Prostate gland (tissue), 2 donors: ENCODE measurements at regions not wholly inside any gene's neighbourhood (a gene's known extent, or its start where the extent isn't known, plus 50 kb on each side); places are given as distances from the start of the nearest gene placed in this dataset.

Experiments used
- DNase-seq: peaks from one replicate; pipeline ENCODE4 v3.0.0-alpha.2; 2019; ENCODE audit warnings: low spot score
- H3K27ac ChIP-seq, 2 donors: fragments of 200-600 bp; sonication (generic); 2 replicates each; pipeline ENCODE4 v1.5.1; 2017 to 2019
- H3K27me3 ChIP-seq: fragments of 200-600 bp; sonication (generic); replicated peaks from 2 replicates; pipeline ENCODE4 v1.5.1; 2019; ENCODE audit not compliant: insufficient read depth
- H3K36me3 ChIP-seq, 2 donors: fragments of 200-600 bp; sonication (generic); 1 replicate in 1 of 2; 2 replicates in 1 of 2; pipeline versions ENCODE4 v1.5.1 to v1.8.1; 2017 to 2019
- H3K4me1 ChIP-seq: fragments of 200-600 bp; sonication (generic); replicated peaks from 2 replicates; pipeline ENCODE4 v1.5.1; 2019
- H3K4me3 ChIP-seq, 2 donors: fragments of 200-600 bp; sonication (generic); 2 replicates each; pipeline ENCODE4 v1.5.1; 2017 to 2019
- H3K9me3 ChIP-seq: fragments of 200-600 bp; sonication (generic); 2 replicates; pipeline ENCODE4 v1.5.1; 2017
- POLR2A ChIP-seq: fragments of 450-650 bp; IDR thresholded peaks from one replicate; pipeline ENCODE4 v1.6.1; 2016; ENCODE audit warnings: antibody characterized with exemption, mild to moderate bottlenecking
- POLR2AphosphoS5 ChIP-seq: sonication (generic); formaldehyde crosslinking; IDR thresholded peaks from one replicate; pipeline ENCODE4 v1.6.1; 2017; ENCODE audit warnings: antibody characterized with exemption
- WGBS: methylation state at CpG from one replicate; pipeline ENCODE4 v1.1.5; 2018; 5-methylcytosine and 5-hydroxymethylcytosine counted together
- intact Hi-C: fragments of 100-400 bp; cut with DNase I; formaldehyde crosslinking; loops from one replicate; pipeline ENCODE4 v1.14.2; 2022
- TF ChIP-seq, protein P1 (sequence below), 4 experiments: fragments of 200-600 bp in 2 of 4; fragments of 450-650 bp in 2 of 4; sonication (generic) in 2 of 4; IDR thresholded peaks; 1 replicate in 3 of 4; 2 replicates in 1 of 4; pipeline ENCODE4 v1.5.1; 2016 to 2019; ENCODE audit warnings: antibody characterized with exemption in 4 of 4, mild to moderate bottlenecking in 2 of 4, moderate library complexity in 2 of 4

DNA sequence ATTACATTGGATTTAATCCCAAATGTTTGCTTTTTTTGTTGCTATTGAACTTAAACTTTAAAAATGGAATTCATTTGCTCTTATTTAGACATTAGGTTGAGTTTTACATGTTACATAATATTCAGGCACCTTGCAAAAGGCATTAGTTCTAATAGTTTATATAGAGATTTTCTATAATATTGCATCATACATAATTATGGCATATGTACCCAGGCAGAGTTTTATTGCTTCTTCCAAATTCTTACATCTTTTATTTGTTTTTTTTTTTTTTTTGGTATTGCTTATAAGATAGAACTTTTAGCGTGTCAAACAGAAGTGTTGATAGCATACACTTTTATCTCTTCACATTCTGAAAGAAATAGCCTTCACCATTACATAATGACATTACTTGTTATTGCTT is 487.7 kb downstream of the GABRG1 start:
- Histone ChIP-seq H3K27me3 (no peaks in the 10 kb centered on the region), H3K4me1 (no peaks in the 10 kb centered on the region), H3K27ac (no peak overlapping the region), H3K36me3 (no peaks in the 10 kb centered on the region), H3K9me3 (no peaks in the 10 kb centered on the region), H3K4me3 (no peak overlapping the region)
- TF ChIP-seq POLR2A (no peak), POLR2AphosphoS5 (no peak)
- TF ChIP-seq, protein P1, sequence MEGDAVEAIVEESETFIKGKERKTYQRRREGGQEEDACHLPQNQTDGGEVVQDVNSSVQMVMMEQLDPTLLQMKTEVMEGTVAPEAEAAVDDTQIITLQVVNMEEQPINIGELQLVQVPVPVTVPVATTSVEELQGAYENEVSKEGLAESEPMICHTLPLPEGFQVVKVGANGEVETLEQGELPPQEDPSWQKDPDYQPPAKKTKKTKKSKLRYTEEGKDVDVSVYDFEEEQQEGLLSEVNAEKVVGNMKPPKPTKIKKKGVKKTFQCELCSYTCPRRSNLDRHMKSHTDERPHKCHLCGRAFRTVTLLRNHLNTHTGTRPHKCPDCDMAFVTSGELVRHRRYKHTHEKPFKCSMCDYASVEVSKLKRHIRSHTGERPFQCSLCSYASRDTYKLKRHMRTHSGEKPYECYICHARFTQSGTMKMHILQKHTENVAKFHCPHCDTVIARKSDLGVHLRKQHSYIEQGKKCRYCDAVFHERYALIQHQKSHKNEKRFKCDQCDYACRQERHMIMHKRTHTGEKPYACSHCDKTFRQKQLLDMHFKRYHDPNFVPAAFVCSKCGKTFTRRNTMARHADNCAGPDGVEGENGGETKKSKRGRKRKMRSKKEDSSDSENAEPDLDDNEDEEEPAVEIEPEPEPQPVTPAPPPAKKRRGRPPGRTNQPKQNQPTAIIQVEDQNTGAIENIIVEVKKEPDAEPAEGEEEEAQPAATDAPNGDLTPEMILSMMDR (IDR thresholded peaks at IDR 0.05), result no peak
- 83% methylated on average over 1 of the region's 1 CpG for WGBS
- intact Hi-C loops, result no loop called here
- no peak for DNase-seq

DNA sequence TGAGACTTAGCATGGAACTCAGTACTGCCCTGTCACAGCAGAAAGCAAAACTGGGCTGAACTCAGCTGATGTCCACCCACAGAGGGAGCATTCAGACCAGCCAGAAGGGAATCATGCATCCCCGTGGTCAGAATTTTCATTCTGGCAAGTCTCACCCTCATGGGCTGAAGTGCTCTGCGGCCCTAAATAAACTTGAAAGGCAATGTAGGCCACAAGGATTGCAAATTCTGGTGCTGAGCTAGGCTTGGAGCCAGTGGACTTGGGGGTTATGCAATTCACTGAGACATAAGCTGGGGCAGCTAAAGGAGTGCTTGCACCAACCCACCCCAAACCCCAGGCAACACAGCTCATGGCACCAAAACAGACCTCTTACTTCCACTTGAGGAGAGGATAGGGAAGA is 494.1 kb downstream of the GABRG1 start:
- intact Hi-C loops, result no loop called here
- DNase-seq, result no peak
- Histone ChIP-seq H3K27me3 (no peaks in the 10 kb centered on the region), H3K36me3 (no peaks in the 10 kb centered on the region), H3K4me1 (no peaks in the 10 kb centered on the region), H3K4me3 (no peak overlapping the region), H3K9me3 (no peaks in the 10 kb centered on the region), H3K27ac (no peak overlapping the region)
- 85% methylated on average over 2 of the region's 2 CpGs for WGBS
- TF ChIP-seq POLR2A (no peak), POLR2AphosphoS5 (no peak)
- TF ChIP-seq, protein P1 (IDR thresholded peaks at IDR 0.05), result no peak

DNA sequence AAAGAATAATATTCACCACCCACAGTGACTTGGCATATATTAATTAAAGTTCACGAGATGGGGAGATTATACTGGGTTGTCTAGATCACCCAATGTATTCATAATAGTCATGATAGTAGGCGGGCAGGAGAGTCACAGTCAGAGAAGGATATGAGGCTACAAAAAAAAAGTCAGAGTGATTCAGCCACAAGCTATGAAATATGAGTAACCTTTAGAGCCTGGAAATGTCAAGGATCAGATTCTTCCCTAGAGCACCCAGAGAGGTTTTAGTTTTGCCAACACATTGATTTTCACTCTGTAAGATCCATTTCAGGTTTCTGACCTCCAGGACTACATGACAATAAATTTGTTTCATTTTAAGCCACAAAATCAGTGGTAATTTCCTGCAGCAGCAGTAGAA is 501.9 kb downstream of the GABRG1 start:
- no peak for TF ChIP-seq POLR2AphosphoS5
- TF ChIP-seq, protein P1 (IDR thresholded peaks at IDR 0.05), result no peak
- no peak for TF ChIP-seq POLR2A
- Histone ChIP-seq H3K9me3 (no peaks in the 10 kb centered on the region), H3K36me3 (no peaks in the 10 kb centered on the region), H3K4me3 (no peak overlapping the region), H3K27ac (no peak overlapping the region), H3K27me3 (no peaks in the 10 kb centered on the region), H3K4me1 (no peaks in the 10 kb centered on the region)
- DNase-seq, result no peak
- intact Hi-C loops, result no loop called here
- WGBS, result 57% methylated on average over 2 of the region's 2 CpGs

DNA sequence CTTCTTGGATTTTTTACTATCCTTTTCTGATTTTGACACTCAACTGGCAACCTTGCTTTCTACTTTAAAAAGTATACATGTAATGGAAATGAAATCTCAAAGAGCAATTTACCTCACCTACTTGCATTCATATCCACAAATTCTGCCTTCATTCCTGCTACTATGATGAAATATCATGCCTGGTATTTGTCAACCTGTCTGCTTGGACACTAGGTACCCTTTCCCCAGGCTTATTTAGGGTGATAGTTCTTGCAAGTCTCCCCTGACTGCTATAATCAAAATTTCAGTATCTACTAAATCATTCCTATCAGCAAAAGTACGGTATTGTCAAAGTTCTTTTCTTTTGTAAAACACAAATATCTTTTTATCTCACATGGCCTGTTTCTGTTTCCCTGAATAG is 503.0 kb downstream of the GABRG1 start:
- Histone ChIP-seq H3K27ac (no peak overlapping the region), H3K27me3 (no peaks in the 10 kb centered on the region), H3K36me3 (no peaks in the 10 kb centered on the region), H3K4me3 (no peak overlapping the region), H3K4me1 (no peaks in the 10 kb centered on the region), H3K9me3 (no peaks in the 10 kb centered on the region)
- intact Hi-C loops, result no loop called here
- TF ChIP-seq POLR2A (no peak), POLR2AphosphoS5 (no peak)
- no peak for DNase-seq
- 84% methylated on average over 1 of the region's 1 CpG for WGBS

DNA sequence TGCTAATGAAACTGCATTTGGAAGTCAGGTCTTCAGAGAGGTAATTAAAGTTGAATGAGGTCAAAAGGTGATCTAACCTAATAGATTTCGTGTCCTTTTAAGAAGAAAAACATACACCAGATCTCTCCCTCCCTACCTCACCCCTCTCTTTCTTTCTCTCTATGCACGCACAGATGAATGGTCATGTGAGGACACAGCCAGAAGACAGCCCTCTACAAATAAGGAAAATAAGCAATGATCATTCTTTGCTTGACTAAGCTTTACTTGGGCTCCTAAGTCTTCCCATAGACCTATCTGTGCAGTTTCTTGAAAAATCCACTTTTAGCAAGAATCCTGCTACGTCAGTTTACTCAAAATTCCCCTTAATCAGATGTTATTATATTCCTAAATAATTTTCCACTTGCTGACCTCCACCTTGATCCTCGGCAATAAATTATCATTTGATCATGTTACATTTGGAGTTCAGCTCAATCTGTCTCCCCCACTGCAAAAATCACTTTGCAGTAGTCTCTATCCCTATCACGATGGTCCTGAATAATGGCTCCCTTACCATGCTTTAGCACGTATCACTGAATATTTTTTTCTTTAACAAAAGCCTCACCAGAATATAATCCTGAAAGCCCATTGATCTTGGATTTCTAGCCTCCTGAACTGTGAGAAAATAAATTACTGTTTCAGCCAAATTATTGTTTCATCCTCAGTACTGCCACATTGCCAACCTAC is 527.3 kb downstream of the GABRG1 start:
- no peaks in the 10 kb centered on the region for H3K9me3 ChIP-seq
- DNase-seq, result no peak
- H3K27me3 ChIP-seq, result no peaks in the 10 kb centered on the region
- whole genome bisulfite sequencing, result 69% methylated on average over 6 of the region's 6 CpGs
- no peaks in the 10 kb centered on the region for H3K4me1 ChIP-seq
- no peak for TF ChIP-seq POLR2A
- TF ChIP-seq, protein P1 (IDR thresholded peaks at IDR 0.05), result no peak
- TF ChIP-seq POLR2AphosphoS5, result no peak
- H3K36me3 ChIP-seq, result no peaks in the 10 kb centered on the region
- H3K4me3 ChIP-seq, result no peak overlapping the region
- intact Hi-C loops, result no loop called here
- H3K27ac ChIP-seq, result no peak overlapping the region
